Activated naive CD4-positive, alpha-beta T cell treated with anti-CD3 and anti-CD28 coated beads, Interleukin-2, amount 50 U/mL, for 16 hours (primary cell): ENCODE measurements at regions not wholly inside any gene's neighbourhood (a gene's known extent, or its start where the extent isn't known, plus 50 kb on each side); places are given as distances from the start of the nearest gene placed in this dataset.
"Not testable (repeated sequence)": the region's sequence is repeated elsewhere in the genome, so short reads cannot be mapped to it uniquely, and the experiment has no call there.

ENCODE experiments used
- DNase-seq: peaks from one replicate; pipeline ENCODE4 v3.0.0-alpha.2; 2020

- DNase-seq, result no peak
Observed at GRCh38 chr16:16956376-16956775, 514.4 kb downstream of the XYLT1 start.

- no peak for DNase-seq
Observed at GRCh38 chr16:16960785-16961184, 510.0 kb downstream of the XYLT1 start.

- DNase-seq, result no peak
Observed at GRCh38 chr16:16966439-16966838, 504.3 kb downstream of the XYLT1 start.

GRCh38 chr16:16971042-16971441, 499.7 kb downstream of the XYLT1 start:
- no peak for DNase-seq

GRCh38 chr16:16972831-16973230, 497.9 kb downstream of the XYLT1 start:
- no peak for DNase-seq

- no peak for DNase-seq
Observed at GRCh38 chr16:16973707-16974591, 496.8 kb downstream of the XYLT1 start.

- no peak for DNase-seq
Observed at GRCh38 chr16:16982614-16983013, 488.1 kb downstream of the XYLT1 start.

GRCh38 chr16:16983582-16983981, 487.2 kb downstream of the XYLT1 start:
- DNase-seq, result no peak

GRCh38 chr16:16984091-16984490, 486.7 kb downstream of the XYLT1 start:
- DNase-seq, result not testable (repeated sequence)

GRCh38 chr16:16985707-16986106, 485.1 kb downstream of the XYLT1 start:
- DNase-seq, result no peak

- no peak for DNase-seq
Observed at GRCh38 chr16:16988963-16989362, 481.8 kb downstream of the XYLT1 start.

GRCh38 chr16:16989368-16989767, 481.4 kb downstream of the XYLT1 start:
- DNase-seq, result no peak

GRCh38 chr16:16991711-16992110, 479.0 kb downstream of the XYLT1 start:
- DNase-seq, result no peak

GRCh38 chr16:16992975-16993765, 477.6 kb downstream of the XYLT1 start:
- no peak for DNase-seq

GRCh38 chr16:16994831-16995230, 475.9 kb downstream of the XYLT1 start:
- DNase-seq, result no peak

- DNase-seq, result no peak
Observed at GRCh38 chr16:16996827-16997226, 473.9 kb downstream of the XYLT1 start.

- no peak for DNase-seq
Observed at GRCh38 chr16:16997349-16997748, 473.4 kb downstream of the XYLT1 start.

GRCh38 chr16:17001471-17001870, 469.3 kb downstream of the XYLT1 start:
- DNase-seq, result no peak

- DNase-seq, result no peak
Observed at GRCh38 chr16:17002565-17002964, 468.2 kb downstream of the XYLT1 start.

- not testable (repeated sequence) for DNase-seq
Observed at GRCh38 chr16:17005963-17006362, 464.8 kb downstream of the XYLT1 start.

GRCh38 chr16:17011712-17012111, 459.0 kb downstream of the XYLT1 start:
- DNase-seq, result no peak

- no peak for DNase-seq
Observed at GRCh38 chr16:17013038-17013437, 457.7 kb downstream of the XYLT1 start.

- no peak for DNase-seq
Observed at GRCh38 chr16:17014484-17015121, 456.2 kb downstream of the XYLT1 start.

- DNase-seq, result no peak
Observed at GRCh38 chr16:17015702-17016101, 455.1 kb downstream of the XYLT1 start.
